SK-N-MC (cell line): ENCODE measurements at regions not wholly inside any gene's neighbourhood (a gene's known extent, or its start where the extent isn't known, plus 50 kb on each side); places are given as distances from the start of the nearest gene placed in this dataset.

Experiments
- DNase-seq: peaks from one replicate; pipeline ENCODE4 v3.0.0-alpha.2; 2011; ENCODE audit warnings: low read depth, low spot score
- H3K27ac ChIP-seq: fragments of 200-600 bp; sonication (generic); 2 replicates; pipeline ENCODE4 v1.5.1; 2016; ENCODE audit warnings: mixed run types
- H3K36me3 ChIP-seq: fragments of 200-600 bp; sonication (generic); 2 replicates; pipeline ENCODE4 v1.6.1; 2017; ENCODE audit warnings: antibody characterized with exemption, low read length, mixed read lengths; ENCODE audit not compliant: insufficient read depth
- H3K4me3 ChIP-seq: fragments of 200-600 bp; sonication (generic); 2 replicates; pipeline ENCODE4 v1.5.1; 2016
- H3K9ac ChIP-seq: fragments of 200-600 bp; sonication (generic); 2 replicates; pipeline ENCODE4 v1.8.0; 2017; ENCODE audit warnings: mixed run types, mixed read lengths; ENCODE audit not compliant: insufficient read length
- H3K9me3 ChIP-seq: fragments of 200-600 bp; sonication (generic); 2 replicates; pipeline ENCODE4 v1.6.1; 2017; ENCODE audit warnings: low read depth, mild to moderate bottlenecking, antibody characterized with exemption, low read length, moderate library complexity, mixed read lengths
- EZH2 ChIP-seq: fragments of 200-600 bp; sonication (generic); IDR thresholded peaks from one replicate; pipeline ENCODE4 v1.6.1; 2017; ENCODE audit warnings: antibody characterized with exemption
- FOXP2 ChIP-seq: optimal IDR thresholded peaks from 2 replicates; pipeline ENCODE3; 2011; ENCODE audit warnings: mild to moderate bottlenecking, moderate library complexity; ENCODE audit not compliant: insufficient read depth; ENCODE audit errors: extremely low read length, control extremely low read depth
- POLR2AphosphoS5 ChIP-seq: IDR thresholded peaks from 2 replicates; pipeline ENCODE4 v1.6.1; 2012; ENCODE audit warnings: mild to moderate bottlenecking, low read depth, low read length, borderline replicate concordance

- DNase-seq = no peak
- H3K36me3 ChIP-seq = no peaks in the 10 kb centered on the region
Observed at GRCh38 chr9:108273988-108274387, 581.8 kb downstream of the ACTL7B start.

DNA sequence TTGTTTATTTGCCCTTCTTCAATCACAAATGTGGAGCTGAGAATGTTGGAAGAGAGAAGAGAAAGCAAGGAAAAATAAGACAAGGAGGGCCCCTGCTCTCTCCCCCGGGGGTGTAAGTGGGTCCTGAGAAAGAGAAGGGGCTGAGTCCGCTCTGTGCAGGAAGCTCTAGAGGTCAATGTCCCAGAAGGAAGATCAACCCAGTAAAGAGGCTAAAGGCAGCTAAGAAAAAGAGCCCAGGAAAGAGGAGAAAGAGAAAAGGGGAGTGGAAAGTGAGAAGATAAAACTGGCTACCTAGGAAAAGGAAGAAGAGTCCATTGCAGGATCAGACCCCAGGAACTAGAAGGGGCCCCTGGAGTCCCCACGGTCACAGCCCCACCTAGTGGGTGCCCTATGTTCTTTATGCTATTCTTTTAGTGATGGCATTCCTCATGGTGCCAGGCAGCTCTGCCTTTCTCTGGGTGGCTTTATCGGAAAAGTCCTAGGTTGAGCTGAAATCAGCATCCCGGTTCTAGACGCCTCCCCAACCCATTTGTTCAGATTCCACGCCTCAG lies 583.4 kb downstream of the ACTL7B start:
- Histone ChIP-seq H3K27ac (no peak overlapping the region), H3K36me3 (no peaks in the 10 kb centered on the region), H3K4me3 (no peak overlapping the region), H3K9me3 (no peaks in the 10 kb centered on the region), H3K9ac (no peak overlapping the region)
- TF ChIP-seq FOXP2 (no peak), EZH2 (no peak), POLR2AphosphoS5 (no peak)
- DNase-seq = no peak

More at GRCh38 chr9:108273988-108274387, 581.8 kb downstream of the ACTL7B start:
- no peak overlapping the region for H3K4me3 ChIP-seq
- no peak for TF ChIP-seq EZH2
- H3K27ac ChIP-seq = no peak overlapping the region
- H3K9ac ChIP-seq = no peak overlapping the region
- H3K9me3 ChIP-seq = no peaks in the 10 kb centered on the region

- no peak overlapping the region for H3K27ac ChIP-seq
- H3K4me3 ChIP-seq = no peak overlapping the region
- TF ChIP-seq FOXP2 (no peak), POLR2AphosphoS5 (no peak), EZH2 (no peak)
- H3K9me3 ChIP-seq = no peaks in the 10 kb centered on the region
- no peak for DNase-seq
- no peak overlapping the region for H3K9ac ChIP-seq
- H3K36me3 ChIP-seq = no peaks in the 10 kb centered on the region
Observed at GRCh38 chr9:108271646-108272348, 584.0 kb downstream of the ACTL7B start.

GRCh38 chr9:108271236-108271635 lies 584.5 kb downstream of the ACTL7B start:
- H3K4me3 ChIP-seq = no peak overlapping the region
- H3K36me3 ChIP-seq = no peaks in the 10 kb centered on the region
- H3K27ac ChIP-seq = no peak overlapping the region
- H3K9me3 ChIP-seq = no peaks in the 10 kb centered on the region
- no peak overlapping the region for H3K9ac ChIP-seq
- DNase-seq = no peak
- no peak for TF ChIP-seq EZH2
- TF ChIP-seq POLR2AphosphoS5 = no peak
- TF ChIP-seq FOXP2 = no peak

DNA sequence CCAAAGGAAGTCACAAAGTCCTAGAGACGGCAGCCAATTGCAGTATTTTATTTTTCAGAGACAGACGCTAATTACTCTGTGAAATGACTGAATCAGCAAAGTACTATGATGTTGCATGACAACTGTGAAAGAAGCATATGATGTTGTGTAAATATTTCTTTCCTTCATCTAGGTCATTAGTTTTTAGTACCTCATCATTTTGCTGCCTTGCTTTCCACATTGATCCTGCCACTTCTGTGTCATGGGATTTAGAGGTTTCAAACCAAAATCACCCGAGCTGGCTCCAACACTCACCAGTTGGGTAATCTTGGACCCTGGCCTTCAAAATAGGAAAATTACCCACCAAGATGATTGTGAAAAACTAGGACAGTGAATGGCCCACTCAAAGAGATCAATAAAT lies 585.2 kb downstream of the ACTL7B start:
- H3K36me3 ChIP-seq = no peaks in the 10 kb centered on the region
- no peak for DNase-seq
- no peak overlapping the region for H3K4me3 ChIP-seq
- TF ChIP-seq FOXP2 (no peak), EZH2 (no peak), POLR2AphosphoS5 (no peak)
- no peak overlapping the region for H3K27ac ChIP-seq
- H3K9me3 ChIP-seq = no peaks in the 10 kb centered on the region
- no peak overlapping the region for H3K9ac ChIP-seq

GRCh38 chr9:108270051-108270450 lies 585.7 kb downstream of the ACTL7B start:
- TF ChIP-seq EZH2 (no peak), FOXP2 (no peak), POLR2AphosphoS5 (no peak)
- Histone ChIP-seq H3K9ac (no peak overlapping the region), H3K9me3 (no peaks in the 10 kb centered on the region), H3K27ac (no peak overlapping the region), H3K4me3 (no peak overlapping the region), H3K36me3 (no peaks in the 10 kb centered on the region)
- no peak for DNase-seq

GRCh38 chr9:108269371-108269770 lies 586.4 kb downstream of the ACTL7B start:
- Histone ChIP-seq H3K9me3 (no peaks in the 10 kb centered on the region), H3K36me3 (no peaks in the 10 kb centered on the region), H3K9ac (no peak overlapping the region), H3K4me3 (no peak overlapping the region), H3K27ac (no peak overlapping the region)
- no peak for TF ChIP-seq POLR2AphosphoS5
- no peak for TF ChIP-seq FOXP2
- no peak for TF ChIP-seq EZH2
- DNase-seq = no peak

GRCh38 chr9:108265065-108265464 lies 590.7 kb downstream of the ACTL7B start:
- TF ChIP-seq FOXP2 (no peak), POLR2AphosphoS5 (no peak), EZH2 (no peak)
- Histone ChIP-seq H3K4me3 (no peak overlapping the region), H3K36me3 (no peaks in the 10 kb centered on the region), H3K27ac (no peak overlapping the region), H3K9me3 (no peaks in the 10 kb centered on the region), H3K9ac (no peak overlapping the region)
- DNase-seq = no peak

GRCh38 chr9:108264093-108264492 lies 591.7 kb downstream of the ACTL7B start:
- no peaks in the 10 kb centered on the region for H3K36me3 ChIP-seq
- no peak for TF ChIP-seq POLR2AphosphoS5
- TF ChIP-seq FOXP2 = no peak
- TF ChIP-seq EZH2 = no peak
- DNase-seq = no peak
- no peak overlapping the region for H3K27ac ChIP-seq
- H3K9ac ChIP-seq = no peak overlapping the region
- no peak overlapping the region for H3K4me3 ChIP-seq
- no peaks in the 10 kb centered on the region for H3K9me3 ChIP-seq
